GM13976 (cell line): ENCODE measurements at regions not wholly inside any gene's neighbourhood (a gene's known extent, or its start where the extent isn't known, plus 50 kb on each side); places are given as distances from the start of the nearest gene placed in this dataset.

Experiments used
- DNase-seq: peaks from one replicate; pipeline ENCODE4 v3.0.0; 2012; ENCODE audit warnings: low spot score
- CTCF ChIP-seq: IDR thresholded peaks from 2 replicates; pipeline ENCODE4 v1.5.1; 2012; ENCODE audit warnings: borderline replicate concordance, mild to moderate bottlenecking; ENCODE audit not compliant: insufficient read depth; ENCODE audit errors: extremely low read depth, missing control alignments, control extremely low read depth
- in situ Hi-C: fragments of 300-500 bp; cut with MboI; formaldehyde crosslinking; loops from one replicate; pipeline ENCODE4 v1.12.0; 2022; ENCODE audit warnings: low sequenced_read_pairs, mixed read lengths, inconsistent platforms; ENCODE audit not compliant: unreplicated experiment

GRCh38 chr10:57864765-57865680 lies 402.7 kb downstream of the IPMK start:
- DNase-seq, result no peak
- TF ChIP-seq CTCF, result no peak
- in situ Hi-C loops, result no loop called here

DNA sequence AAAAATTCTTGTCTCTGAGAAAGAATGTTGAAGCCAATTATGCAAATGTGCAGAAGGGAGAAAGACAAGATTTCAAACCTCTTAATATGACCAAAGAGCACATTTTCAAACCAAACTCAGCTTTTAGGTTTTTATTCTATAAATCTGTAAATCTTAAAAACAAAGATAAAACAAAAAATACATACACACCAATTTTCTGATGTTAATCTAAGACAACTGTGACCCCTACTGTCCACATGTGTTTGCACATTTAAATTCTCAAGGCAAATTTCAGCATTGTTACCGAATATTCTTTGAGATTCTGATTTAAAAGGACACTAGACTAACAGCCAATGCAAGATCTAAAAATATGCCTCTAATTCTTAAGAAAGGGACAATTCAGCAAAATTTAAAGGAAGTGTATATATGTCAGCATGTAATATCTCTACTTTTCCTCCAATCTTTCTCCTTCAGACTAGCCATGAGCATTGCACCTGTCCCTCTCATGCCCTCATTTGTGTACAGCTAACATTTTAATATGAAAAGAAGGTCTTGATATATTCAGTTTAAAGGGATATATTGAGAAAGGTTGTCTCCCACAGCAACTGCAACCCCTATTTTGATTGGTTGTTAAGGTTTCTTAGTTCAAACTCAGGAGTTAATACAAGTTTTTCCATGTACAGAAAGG lies 417.9 kb downstream of the IPMK start:
- in situ Hi-C loops, result no loop called here
- TF ChIP-seq CTCF, result no peak
- no peak for DNase-seq

- DNase-seq, result no peak
- in situ Hi-C loops, result no loop called here
- TF ChIP-seq CTCF, result no peak
Measured at GRCh38 chr10:57846307-57847065, 421.2 kb downstream of the IPMK start.

DNA sequence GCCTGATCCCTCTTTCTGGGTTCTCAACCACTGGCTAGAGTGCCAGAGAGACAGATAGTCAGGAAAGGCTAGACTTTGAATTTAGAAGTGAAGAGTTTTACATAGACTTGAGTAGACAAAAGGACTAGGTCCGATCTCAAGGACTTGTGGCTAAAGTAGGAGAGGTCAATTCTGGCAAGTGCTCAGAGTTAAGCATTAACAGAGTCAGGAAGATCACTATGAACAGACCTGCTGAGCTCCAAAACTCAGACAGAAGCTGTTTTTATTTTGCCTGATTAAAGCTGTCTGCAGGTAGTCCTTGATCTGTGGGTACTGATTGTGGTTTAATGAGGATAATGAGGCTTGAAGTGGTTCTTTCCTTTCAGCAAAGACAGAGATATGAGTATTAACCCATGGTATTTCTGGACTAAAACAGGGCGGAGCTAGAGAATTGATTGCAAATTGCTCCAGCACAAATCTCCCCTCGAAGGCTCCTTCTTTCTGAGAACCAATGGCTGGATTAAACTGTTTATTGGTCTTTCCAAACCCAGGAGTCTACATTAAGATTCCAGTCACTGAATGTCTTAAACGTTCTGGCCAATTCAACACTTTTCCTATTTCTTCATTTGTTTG lies 423.2 kb downstream of the IPMK start:
- DNase-seq, result no peak
- TF ChIP-seq CTCF, result no peak
- in situ Hi-C loops, result no loop called here

- in situ Hi-C loops, result no loop called here
- DNase-seq, result no peak
- TF ChIP-seq CTCF, result no peak
Measured at GRCh38 chr10:57830877-57831560, 436.7 kb downstream of the IPMK start.
